Astrocyte (in vitro differentiated cells and primary cell): ENCODE measurements at regions not wholly inside any gene's neighbourhood (a gene's known extent, or its start where the extent isn't known, plus 50 kb on each side); places are given as distances from the start of the nearest gene placed in this dataset.

Experiments used
- DNase-seq: peaks from one replicate; pipeline ENCODE4 v3.0.0-alpha.2; 2010; ENCODE audit warnings: low read depth
- FAIRE-seq: peaks from 2 replicates; lab custom pipeline; 2011; peaks lifted over from hg19 to GRCh38; lab: Jason Lieb, UNC
- H2AFZ ChIP-seq: 2 replicates; pipeline ENCODE4 v1.6.0; 2012; ENCODE audit warnings: low read depth, low read length, inconsistent platforms
- H3K27ac ChIP-seq: 2 replicates; pipeline ENCODE4 v1.5.1; 2011; ENCODE audit warnings: low read depth, low read length, inconsistent platforms
- H3K27me3 ChIP-seq: 2 replicates; pipeline ENCODE4 v1.6.0; 2011; ENCODE audit warnings: low read length, inconsistent platforms; ENCODE audit not compliant: insufficient read depth
- H3K36me3 ChIP-seq: 2 replicates; pipeline ENCODE4 v1.5.1; 2011; ENCODE audit warnings: low read length, inconsistent platforms; ENCODE audit not compliant: insufficient read depth
- H3K4me1 ChIP-seq: 2 replicates; pipeline ENCODE4 v1.5.1; 2011; ENCODE audit warnings: low read length, inconsistent platforms; ENCODE audit not compliant: insufficient read depth
- H3K4me2 ChIP-seq: 2 replicates; pipeline ENCODE4 v1.6.0; 2012; ENCODE audit warnings: low read length, inconsistent platforms
- H3K4me3 ChIP-seq: 2 replicates; pipeline ENCODE4 v1.5.1; 2011; ENCODE audit warnings: low read depth, mild to moderate bottlenecking, low read length, inconsistent platforms; ENCODE audit not compliant: insufficient read depth
- H3K79me2 ChIP-seq: 2 replicates; pipeline ENCODE4 v1.6.0; 2012; ENCODE audit warnings: mild to moderate bottlenecking, low read length, inconsistent platforms; ENCODE audit not compliant: insufficient read depth
- H3K9ac ChIP-seq: 2 replicates; pipeline ENCODE4 v1.6.0; 2012; ENCODE audit warnings: mild to moderate bottlenecking, low read length, inconsistent platforms
- H3K9me3 ChIP-seq: 2 replicates; pipeline ENCODE4 v1.5.1; 2012; ENCODE audit warnings: low read depth, mild to moderate bottlenecking, low read length, inconsistent platforms; ENCODE audit not compliant: insufficient read depth
- H4K20me1 ChIP-seq: 2 replicates; pipeline ENCODE4 v1.6.0; 2012; ENCODE audit warnings: low read length, inconsistent platforms; ENCODE audit not compliant: insufficient read depth
- H3K27ac Mint-ChIP-seq: one replicate; pipeline ENCODE4 v1.8.0; 2021; ENCODE audit warnings: mild to moderate bottlenecking, mixed read lengths; ENCODE audit not compliant: unreplicated experiment
- H3K27me3 Mint-ChIP-seq: one replicate; pipeline ENCODE4 v1.8.0; 2021; ENCODE audit warnings: low read depth, mixed read lengths; ENCODE audit not compliant: unreplicated experiment
- H3K36me3 Mint-ChIP-seq: one replicate; pipeline ENCODE4 v1.8.0; 2021; ENCODE audit warnings: low read depth, mixed read lengths; ENCODE audit not compliant: unreplicated experiment
- H3K4me1 Mint-ChIP-seq: one replicate; pipeline ENCODE4 v1.8.0; 2021; ENCODE audit warnings: low read depth, mixed read lengths; ENCODE audit not compliant: unreplicated experiment
- H3K4me3 Mint-ChIP-seq: one replicate; pipeline ENCODE4 v1.8.0; 2021; ENCODE audit warnings: mild to moderate bottlenecking, moderate library complexity, mixed read lengths; ENCODE audit not compliant: unreplicated experiment
- H3K9me3 Mint-ChIP-seq: one replicate; pipeline ENCODE4 v1.8.0; 2021; ENCODE audit warnings: mild to moderate bottlenecking, mixed read lengths; ENCODE audit not compliant: unreplicated experiment
- CTCF ChIP-seq: IDR thresholded peaks from 2 replicates; pipeline ENCODE4 v1.5.1; 2011; ENCODE audit warnings: low read depth, mild to moderate bottlenecking, inconsistent platforms, low read length, moderate library complexity; ENCODE audit not compliant: insufficient read depth
- EZH2 ChIP-seq: IDR thresholded peaks from 2 replicates; pipeline ENCODE4 v1.6.1; 2012; ENCODE audit warnings: mild to moderate bottlenecking, low read length, inconsistent platforms; ENCODE audit not compliant: insufficient read depth

- Mint-ChIP-seq H3K27me3 (no peaks in the 10 kb centered on the region), H3K9me3 (no peaks in the 10 kb centered on the region)
- no peak overlapping the region for H3K27ac ChIP-seq
Observed at GRCh38 chr11:90783111-90783510, 560.3 kb upstream of the CHORDC1 start.

GRCh38 chr11:90779098-90779497, 556.2 kb upstream of the CHORDC1 start:
- no peak for FAIRE-seq
- no peaks in the 10 kb centered on the region for H3K36me3 Mint-ChIP-seq

More at GRCh38 chr11:90783111-90783510, 560.3 kb upstream of the CHORDC1 start:
- H3K4me3 Mint-ChIP-seq, result no peak overlapping the region
- no peak overlapping the region for H3K4me3 ChIP-seq
- H2AFZ ChIP-seq, result no peak overlapping the region
- DNase-seq (no peak), FAIRE-seq (no peak)
- H3K79me2 ChIP-seq, result no peaks in the 10 kb centered on the region
- H3K4me1 ChIP-seq, result no peaks in the 10 kb centered on the region
- H3K36me3 ChIP-seq, result no peaks in the 10 kb centered on the region
- no peak overlapping the region for H3K4me2 ChIP-seq
- H3K4me1 Mint-ChIP-seq, result no peaks in the 10 kb centered on the region
- no peaks in the 10 kb centered on the region for H3K9me3 ChIP-seq
- no peaks in the 10 kb centered on the region for H3K36me3 Mint-ChIP-seq
- H3K27ac Mint-ChIP-seq, result no peak overlapping the region
- TF ChIP-seq CTCF (no peak), EZH2 (no peak)
- no peak overlapping the region for H3K9ac ChIP-seq
- H4K20me1 ChIP-seq, result no peaks in the 10 kb centered on the region
- no peaks in the 10 kb centered on the region for H3K27me3 ChIP-seq

More at GRCh38 chr11:90779098-90779497, 556.2 kb upstream of the CHORDC1 start:
- H3K4me1 ChIP-seq, result no peaks in the 10 kb centered on the region
- peaks cover 2% of the 10 kb centered on the region for H3K9me3 Mint-ChIP-seq
- no peaks in the 10 kb centered on the region for H3K4me1 Mint-ChIP-seq
- no peak overlapping the region for H3K4me2 ChIP-seq
- H3K9me3 ChIP-seq, result no peaks in the 10 kb centered on the region
- no peaks in the 10 kb centered on the region for H3K27me3 Mint-ChIP-seq
- no peaks in the 10 kb centered on the region for H4K20me1 ChIP-seq
- DNase-seq, result no peak
- no peak overlapping the region for H2AFZ ChIP-seq
- no peaks in the 10 kb centered on the region for H3K79me2 ChIP-seq
- no peaks in the 10 kb centered on the region for H3K36me3 ChIP-seq
- no peak overlapping the region for H3K9ac ChIP-seq
- no peaks in the 10 kb centered on the region for H3K27me3 ChIP-seq
- TF ChIP-seq CTCF, result no peak
- TF ChIP-seq EZH2, result no peak
- no peak overlapping the region for H3K27ac Mint-ChIP-seq
- no peak overlapping the region for H3K4me3 Mint-ChIP-seq
- H3K27ac ChIP-seq, result no peak overlapping the region
- no peak overlapping the region for H3K4me3 ChIP-seq
